Effector CD4-positive, alpha-beta T cell (primary cell): ENCODE measurements at regions not wholly inside any gene's neighbourhood (a gene's known extent, or its start where the extent isn't known, plus 50 kb on each side); places are given as distances from the start of the nearest gene placed in this dataset.
"Not testable (repeated sequence)": the region's sequence is repeated elsewhere in the genome, so short reads cannot be mapped to it uniquely, and the experiment has no call there.

Source experiments
- DNase-seq: peaks from one replicate; pipeline ENCODE4 v3.0.0-alpha.2; 2020

- DNase-seq: no peak
These were observed 594.6 kb downstream of the ADCYAP1 start for GRCh38 chr18:1499265-1499664.

GRCh38 chr18:1503847-1504246 lies 599.2 kb downstream of the ADCYAP1 start:
- DNase-seq: no peak

GRCh38 chr18:1505856-1506255 lies 601.2 kb downstream of the ADCYAP1 start:
- DNase-seq: no peak

GRCh38 chr18:1510542-1511179 lies 606.0 kb downstream of the ADCYAP1 start:
- no peak for DNase-seq

GRCh38 chr18:1511619-1512311 lies 607.1 kb downstream of the ADCYAP1 start:
- no peak for DNase-seq

- no peak for DNase-seq
These were observed 608.8 kb downstream of the ADCYAP1 start for GRCh38 chr18:1513519-1513918.

GRCh38 chr18:1521588-1522248 lies 617.0 kb downstream of the ADCYAP1 start:
- DNase-seq: not testable (repeated sequence)

GRCh38 chr18:1522249-1522615 lies 617.6 kb downstream of the ADCYAP1 start:
- no peak for DNase-seq

- no peak for DNase-seq
These were observed 622.3 kb downstream of the ADCYAP1 start for GRCh38 chr18:1526991-1527390.

- DNase-seq: no peak
These were observed 623.1 kb downstream of the ADCYAP1 start for GRCh38 chr18:1527805-1528204.

- DNase-seq: no peak
These were observed 623.8 kb downstream of the ADCYAP1 start for GRCh38 chr18:1528447-1528846.

- DNase-seq: no peak
These were observed 624.4 kb downstream of the ADCYAP1 start for GRCh38 chr18:1528964-1529509.

- DNase-seq: no peak
These were observed 626.0 kb downstream of the ADCYAP1 start for GRCh38 chr18:1530650-1531049.

- DNase-seq: no peak
These were observed 634.6 kb downstream of the ADCYAP1 start for GRCh38 chr18:1539276-1539675.

GRCh38 chr18:1541478-1541877 lies 636.8 kb downstream of the ADCYAP1 start:
- no peak for DNase-seq

- no peak for DNase-seq
These were observed 637.6 kb downstream of the ADCYAP1 start for GRCh38 chr18:1542230-1542774.

GRCh38 chr18:1544016-1544415 lies 639.3 kb downstream of the ADCYAP1 start:
- no peak for DNase-seq

- DNase-seq: not testable (repeated sequence)
These were observed 653.0 kb downstream of the ADCYAP1 start for GRCh38 chr18:1557711-1558110.

GRCh38 chr18:1559563-1559962 lies 654.9 kb downstream of the ADCYAP1 start:
- DNase-seq: no peak

- DNase-seq: no peak
These were observed 660.1 kb downstream of the ADCYAP1 start for GRCh38 chr18:1564793-1565192.

- DNase-seq: no peak
These were observed 666.5 kb downstream of the ADCYAP1 start for GRCh38 chr18:1571206-1571605.

- DNase-seq: no peak
These were observed 669.1 kb downstream of the ADCYAP1 start for GRCh38 chr18:1573732-1574131.

- DNase-seq: no peak
These were observed 670.4 kb downstream of the ADCYAP1 start for GRCh38 chr18:1575084-1575483.

GRCh38 chr18:1578505-1578904 lies 673.8 kb downstream of the ADCYAP1 start:
- no peak for DNase-seq
